ENCODE measurements at regions not wholly inside any gene's neighbourhood (a gene's known extent, or its start where the extent isn't known, plus 50 kb on each side); places are given as distances from the start of the nearest gene placed in this dataset.
"Not testable (repeated sequence)": the region's sequence is repeated elsewhere in the genome, so short reads cannot be mapped to it uniquely, and the experiment has no call there.

- DNase-seq = peak; percentile 38
Measured at GRCh38 chr16:22683258-22683657, 130.7 kb upstream of the HS3ST2 start.

DNA sequence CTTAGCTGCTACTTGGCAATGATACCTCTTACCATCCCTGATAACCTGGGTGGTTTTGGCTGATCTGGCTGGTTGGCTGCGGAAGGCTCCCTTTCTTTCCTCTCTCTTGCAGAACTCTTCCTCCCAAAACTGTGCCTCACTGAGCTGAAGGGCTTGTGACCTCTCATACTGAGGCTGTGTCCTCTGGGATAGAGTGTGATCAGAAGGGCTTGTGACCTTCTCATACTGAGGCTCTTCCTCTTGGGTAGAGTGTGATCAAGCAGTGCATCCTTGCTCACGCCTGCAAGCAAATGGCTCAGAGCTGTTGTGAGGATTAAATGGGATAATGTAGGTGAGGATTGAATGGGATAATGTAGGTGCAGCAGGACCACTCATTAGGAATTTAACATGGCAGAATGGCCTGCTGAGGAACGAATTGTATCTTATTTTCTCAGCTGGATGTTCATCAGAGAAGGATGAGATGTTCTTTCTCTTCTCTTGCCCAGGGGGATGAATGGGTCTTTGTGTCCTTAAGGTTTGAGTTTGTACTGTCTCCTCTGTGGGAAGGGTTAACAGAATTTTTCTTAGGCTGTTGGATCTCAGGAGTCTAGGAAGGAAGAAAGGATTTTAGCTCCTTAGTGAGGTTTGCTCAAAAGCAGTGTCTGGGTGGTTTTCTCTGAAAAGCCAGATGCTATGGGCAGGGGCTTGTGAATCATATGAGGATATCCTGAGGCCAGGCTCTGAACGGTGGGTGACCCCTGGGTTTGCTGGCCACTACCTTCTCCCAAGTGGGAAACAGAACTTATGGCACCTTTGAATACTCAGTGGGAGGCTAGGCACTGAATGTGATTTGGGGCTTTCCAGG, 130.0 kb upstream of the HS3ST2 start:
- DNase-seq = peak; percentile 47

DNA sequence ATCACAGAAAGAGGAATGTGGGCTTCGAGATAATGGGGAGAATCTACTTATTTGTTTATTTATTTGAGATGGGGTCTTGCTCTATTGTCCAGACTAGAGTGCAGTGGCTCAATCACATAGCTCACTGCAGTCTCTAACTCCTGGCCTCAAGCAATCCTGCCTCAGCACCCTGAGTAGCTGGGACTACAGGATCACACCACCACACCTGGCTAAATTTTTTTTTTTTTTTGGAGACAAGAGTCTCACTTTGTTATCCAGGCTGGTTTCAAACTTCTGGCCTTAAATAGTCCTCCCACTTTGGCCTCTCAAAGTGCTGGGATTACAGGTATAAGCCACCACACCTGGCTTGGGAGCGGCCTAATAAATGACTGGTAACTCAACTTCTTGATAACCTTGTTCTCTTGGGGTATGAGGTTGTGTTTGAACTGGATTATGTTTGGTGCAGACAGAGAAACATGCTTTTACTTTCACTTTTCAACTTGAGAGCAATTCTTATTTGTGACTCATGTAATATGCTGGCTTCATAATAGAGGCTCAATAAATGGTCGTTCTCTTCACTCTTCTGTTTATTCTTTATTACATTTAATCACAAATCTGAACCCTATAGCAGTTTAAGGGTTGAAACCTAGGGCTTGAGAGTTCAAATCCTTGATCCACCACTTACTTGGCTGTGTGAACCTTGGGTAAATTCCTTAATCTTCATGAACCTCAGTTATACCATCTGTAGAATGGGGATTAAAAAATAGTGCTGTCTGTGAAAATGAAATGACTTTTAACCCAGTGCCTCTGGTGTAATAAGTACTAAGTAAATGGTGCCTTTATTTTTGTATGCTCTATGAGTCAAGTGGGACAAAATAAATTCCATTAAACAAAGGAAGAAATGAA, 129.1 kb upstream of the HS3ST2 start:
- DNase-seq = no peak

DNA sequence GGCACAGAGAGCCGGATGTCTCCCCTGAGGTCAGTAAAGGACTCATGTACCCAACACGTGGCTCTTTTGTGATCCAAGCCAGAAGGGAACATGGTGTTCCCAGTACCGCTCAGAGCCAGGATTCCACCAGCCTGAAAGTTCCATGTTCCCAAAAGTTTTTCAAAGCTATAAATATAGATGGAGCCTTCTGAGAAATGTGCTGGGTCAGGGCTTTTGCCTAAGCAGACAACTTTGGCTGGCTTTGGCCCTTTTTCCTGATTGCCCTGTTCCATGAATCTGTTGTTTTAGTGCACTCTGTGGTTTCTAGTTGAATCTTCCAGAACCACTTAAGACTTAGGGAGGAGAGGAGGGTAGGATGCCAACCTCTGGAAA, 128.5 kb upstream of the HS3ST2 start:
- no peak for DNase-seq

DNA sequence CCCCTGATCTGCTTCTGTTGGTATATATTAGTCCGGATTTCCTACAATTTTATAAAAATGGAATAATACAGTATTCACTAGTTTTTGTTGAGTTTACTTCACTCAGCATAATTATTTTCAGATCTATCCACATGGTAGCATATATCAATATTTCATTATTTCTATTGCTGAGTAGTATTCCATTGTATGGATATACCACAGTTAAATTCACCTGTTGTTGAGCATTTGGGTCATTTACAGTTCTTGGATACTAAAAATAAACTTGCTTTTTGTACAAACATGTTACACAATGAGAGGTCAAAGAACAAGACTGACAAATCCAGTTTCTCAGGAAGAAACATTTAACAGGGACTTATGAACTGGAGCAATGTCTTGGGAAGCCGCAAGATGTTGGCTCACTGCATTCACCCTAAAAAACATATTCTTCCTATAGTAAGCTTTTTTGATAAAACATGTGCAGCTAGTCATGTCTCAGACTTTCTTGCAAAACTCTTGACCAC, 126.9 kb upstream of the HS3ST2 start:
- no peak for DNase-seq

DNA sequence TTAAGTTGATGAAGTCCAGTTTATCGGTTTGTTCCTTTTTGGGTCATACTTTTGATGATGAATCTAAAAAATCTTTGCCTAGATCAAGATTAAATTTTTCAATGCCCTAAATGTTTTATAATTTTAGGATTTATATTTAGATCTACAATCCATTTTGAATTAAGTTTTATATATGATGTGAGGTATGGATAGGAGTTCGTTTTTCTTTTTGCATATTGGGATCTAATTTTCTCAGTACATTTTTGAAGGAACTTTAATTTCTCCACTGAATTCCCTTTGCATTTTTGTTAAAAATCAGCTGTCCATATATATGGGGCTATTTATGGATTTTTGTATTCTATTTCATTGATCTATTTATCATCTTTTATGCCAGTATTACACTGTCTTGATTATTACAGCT, 125.5 kb upstream of the HS3ST2 start:
- DNase-seq = no peak

DNA sequence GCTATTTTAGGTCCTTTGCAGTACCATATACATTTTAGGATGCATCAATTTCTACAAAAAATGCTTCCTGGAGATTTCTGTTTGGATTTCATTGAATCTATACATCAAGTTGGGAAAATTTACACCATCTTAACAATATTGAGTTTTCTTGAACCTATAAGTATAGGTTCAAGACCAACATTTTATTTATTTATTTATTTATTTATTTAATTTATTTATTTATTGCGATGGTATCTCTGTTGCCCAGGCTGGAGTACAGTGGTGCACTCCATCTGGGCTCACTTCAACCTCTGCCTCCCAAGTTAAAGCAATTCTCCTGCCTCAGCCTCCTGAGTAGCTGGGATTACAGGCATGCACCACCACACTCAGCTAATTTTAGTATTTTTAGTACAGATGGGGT, 125.0 kb upstream of the HS3ST2 start:
- no peak for DNase-seq

GRCh38 chr16:22691335-22691734, 122.6 kb upstream of the HS3ST2 start:
- no peak for DNase-seq

- DNase-seq = no peak
Measured at GRCh38 chr16:22692034-22692433, 121.9 kb upstream of the HS3ST2 start.

DNA sequence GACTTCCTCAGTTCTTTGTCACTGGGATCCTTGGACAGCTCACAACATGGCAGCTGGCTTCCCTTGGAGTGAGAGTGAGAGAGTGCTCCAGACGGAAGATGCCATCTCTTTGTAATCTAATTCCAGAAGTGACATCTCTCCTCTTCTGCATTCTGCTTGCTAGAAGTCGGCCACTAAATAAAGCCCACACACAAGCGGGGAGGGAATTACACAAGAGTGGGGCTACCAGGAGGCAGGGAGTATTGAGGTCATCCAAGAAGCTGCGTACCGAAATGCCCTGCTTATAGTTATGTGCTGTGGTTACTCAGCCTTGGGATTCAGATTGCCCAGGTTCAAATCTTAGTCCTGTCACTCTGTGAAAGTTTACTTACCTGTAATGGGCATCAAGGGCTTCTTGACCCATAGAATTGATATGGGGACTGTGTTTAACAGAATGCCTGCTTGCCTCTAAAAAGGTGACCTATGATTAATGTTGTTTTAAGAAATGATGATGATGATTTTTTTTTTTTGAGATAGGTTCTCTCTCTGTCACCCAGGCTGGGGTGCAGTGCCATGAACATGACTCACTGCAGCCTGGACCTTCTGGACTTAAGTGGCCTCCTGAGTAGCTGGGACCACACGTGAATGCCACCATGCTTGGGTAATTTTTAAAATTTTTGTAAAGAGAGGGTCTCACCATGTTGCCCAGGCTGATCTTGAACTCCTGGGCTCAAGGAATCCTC, 120.9 kb upstream of the HS3ST2 start:
- DNase-seq = no peak

DNA sequence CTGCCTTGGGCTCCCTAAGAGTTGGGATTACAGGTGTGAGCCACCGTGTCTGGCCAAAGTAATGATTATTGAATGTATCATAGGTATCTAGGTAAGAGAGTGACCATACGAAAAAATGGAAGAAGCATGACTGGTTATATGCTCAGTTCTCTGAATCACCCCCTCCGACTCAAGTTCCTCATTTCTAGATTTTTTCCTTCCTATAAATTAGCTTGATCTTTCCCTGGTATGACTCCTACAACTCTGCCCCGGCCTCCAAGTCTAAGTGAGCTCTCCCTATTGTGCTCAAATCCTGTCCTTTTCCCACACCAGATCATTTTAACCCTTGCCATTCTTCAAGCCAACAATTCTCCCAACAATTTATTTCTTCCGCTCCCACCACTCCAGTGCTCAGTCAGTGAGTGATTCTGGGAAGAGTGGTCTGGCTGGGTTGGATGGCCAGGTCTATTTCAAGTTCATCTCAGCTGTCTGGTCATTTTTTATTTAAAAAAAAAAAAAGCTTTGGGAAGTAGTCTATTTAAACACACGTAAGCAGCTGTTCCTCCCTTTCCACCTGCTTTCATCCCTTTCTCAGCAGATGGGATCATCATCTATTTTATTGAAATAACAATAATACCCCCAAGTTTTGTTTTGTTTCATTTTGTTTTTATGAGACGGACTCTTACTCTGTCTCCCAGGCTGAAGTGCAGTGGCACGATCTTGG, 120.2 kb upstream of the HS3ST2 start:
- no peak for DNase-seq

DNA sequence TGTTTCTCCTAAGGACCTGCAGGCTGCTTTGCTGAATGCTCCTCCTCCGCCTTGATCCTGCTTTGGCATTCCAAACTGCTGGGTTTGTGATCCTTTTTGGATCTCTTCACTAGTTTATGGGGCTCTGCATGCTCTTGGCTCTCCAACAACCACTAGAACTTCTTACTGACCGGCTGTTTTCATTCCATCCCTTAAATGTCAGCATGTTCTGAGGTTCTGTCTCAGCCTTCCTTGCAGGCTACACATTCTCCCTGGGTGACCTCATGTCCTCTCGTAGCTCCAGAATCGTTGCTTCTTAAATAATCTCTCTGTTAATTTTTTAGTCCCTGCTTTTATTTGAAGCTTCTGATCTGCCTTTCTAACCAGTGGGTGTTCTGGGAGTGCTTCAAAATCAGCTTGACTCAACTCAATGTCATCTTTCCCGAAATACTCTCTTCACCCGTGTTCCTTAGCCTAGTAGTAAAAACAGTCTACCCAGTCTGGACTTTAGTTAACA, 119.0 kb upstream of the HS3ST2 start:
- peak; percentile 80 for DNase-seq

- not testable (repeated sequence) for DNase-seq
Measured at GRCh38 chr16:22695773-22696172, 118.2 kb upstream of the HS3ST2 start.

DNA sequence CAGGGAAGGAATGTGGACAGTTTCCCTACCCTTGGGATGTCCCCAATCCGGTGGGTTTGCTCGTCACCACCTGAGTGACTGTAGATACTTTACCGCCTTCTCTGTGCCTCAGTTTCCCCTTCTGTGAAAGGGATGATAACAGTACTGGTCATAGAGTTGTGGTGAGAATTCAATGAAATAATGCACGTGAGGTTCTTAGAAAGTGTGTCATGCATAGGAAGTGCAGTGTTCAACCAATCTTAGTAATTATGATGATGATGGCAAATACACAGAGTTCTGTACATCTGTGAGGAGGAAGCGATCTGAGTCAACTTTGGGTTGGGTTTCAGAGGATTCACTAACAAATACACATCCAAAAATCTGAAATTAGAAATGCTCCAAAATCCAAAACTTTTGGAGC, 114.6 kb upstream of the HS3ST2 start:
- no peak for DNase-seq

- DNase-seq = no peak
Measured at GRCh38 chr16:22705799-22706198, 108.2 kb upstream of the HS3ST2 start.

DNA sequence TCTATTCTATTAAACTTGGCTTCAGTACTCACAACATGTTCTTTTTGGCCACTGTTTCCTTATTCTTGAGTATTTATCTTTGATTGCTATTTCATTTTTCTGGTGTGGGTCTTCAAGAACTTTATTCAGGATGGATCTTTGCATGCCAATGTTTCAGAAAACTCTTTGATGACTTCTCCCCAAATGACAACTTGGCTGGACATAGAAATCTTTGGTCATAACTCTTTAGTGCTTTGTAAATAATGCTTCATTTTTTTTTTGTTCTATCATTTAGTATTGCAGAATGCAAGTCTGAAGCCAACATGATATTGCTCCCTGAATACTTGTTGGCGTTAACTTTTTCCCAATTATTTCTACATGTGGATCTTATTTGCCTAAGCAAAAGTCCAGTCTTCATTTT, 103.6 kb upstream of the HS3ST2 start:
- DNase-seq = no peak

DNA sequence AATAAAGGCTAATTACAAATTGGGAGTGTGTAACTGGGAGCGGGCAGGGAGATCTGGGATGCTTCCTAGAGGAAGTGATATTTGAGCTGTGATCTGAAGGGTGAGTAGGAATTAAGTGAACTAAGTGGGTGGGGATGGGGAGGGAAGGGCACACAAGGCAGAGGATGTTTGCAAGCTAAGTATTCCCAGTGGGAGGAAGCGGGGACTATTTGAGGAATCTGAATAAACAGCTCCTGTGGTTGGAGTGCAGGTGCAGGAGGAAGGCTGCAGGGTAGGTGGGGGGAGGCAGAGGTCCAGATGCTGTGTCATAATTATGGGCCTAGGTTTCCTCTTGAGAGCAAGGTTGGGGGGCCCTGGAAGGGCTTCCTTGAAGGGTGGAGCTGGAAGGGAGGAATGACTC, 102.1 kb upstream of the HS3ST2 start:
- DNase-seq = no peak

- DNase-seq = no peak
Measured at GRCh38 chr16:22712471-22712870, 101.5 kb upstream of the HS3ST2 start.

DNA sequence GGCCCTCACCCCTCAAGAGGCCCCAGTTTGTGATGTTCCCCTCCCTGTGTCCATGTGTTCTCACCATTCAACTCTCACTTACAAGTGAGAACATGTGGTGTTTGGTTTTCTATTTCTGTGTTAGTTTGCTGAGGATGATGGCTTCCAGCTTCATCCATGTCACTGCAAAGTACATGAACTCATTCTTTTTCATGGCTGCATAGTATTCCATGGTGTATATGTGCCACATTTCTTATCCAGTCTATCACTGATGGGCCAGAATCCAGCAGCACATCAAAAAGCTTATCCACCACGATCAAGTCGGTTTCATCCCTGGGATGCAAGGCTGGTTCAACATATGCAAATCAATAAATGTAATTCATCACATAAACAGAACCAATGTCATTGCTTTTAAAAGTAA, 95.4 kb upstream of the HS3ST2 start:
- not testable (repeated sequence) for DNase-seq

DNA sequence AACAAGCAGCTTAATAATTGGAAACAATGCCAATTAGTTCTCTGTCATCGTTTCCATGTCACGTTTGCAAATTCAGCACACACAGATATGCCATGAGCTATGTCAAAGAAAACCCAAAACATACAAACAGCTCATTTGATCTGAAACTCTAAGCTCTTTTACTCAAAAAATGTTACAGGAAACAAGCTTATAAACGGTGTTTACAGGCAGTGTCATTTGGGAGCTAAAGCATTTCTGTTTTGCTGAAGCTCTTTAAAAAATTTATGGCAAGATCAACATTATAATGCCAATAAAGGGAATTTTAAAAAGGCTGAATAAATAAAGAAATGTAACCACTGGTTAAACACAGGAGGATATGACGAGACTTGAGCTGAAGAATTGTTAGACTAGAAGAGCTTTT, 94.0 kb upstream of the HS3ST2 start:
- DNase-seq = no peak

DNA sequence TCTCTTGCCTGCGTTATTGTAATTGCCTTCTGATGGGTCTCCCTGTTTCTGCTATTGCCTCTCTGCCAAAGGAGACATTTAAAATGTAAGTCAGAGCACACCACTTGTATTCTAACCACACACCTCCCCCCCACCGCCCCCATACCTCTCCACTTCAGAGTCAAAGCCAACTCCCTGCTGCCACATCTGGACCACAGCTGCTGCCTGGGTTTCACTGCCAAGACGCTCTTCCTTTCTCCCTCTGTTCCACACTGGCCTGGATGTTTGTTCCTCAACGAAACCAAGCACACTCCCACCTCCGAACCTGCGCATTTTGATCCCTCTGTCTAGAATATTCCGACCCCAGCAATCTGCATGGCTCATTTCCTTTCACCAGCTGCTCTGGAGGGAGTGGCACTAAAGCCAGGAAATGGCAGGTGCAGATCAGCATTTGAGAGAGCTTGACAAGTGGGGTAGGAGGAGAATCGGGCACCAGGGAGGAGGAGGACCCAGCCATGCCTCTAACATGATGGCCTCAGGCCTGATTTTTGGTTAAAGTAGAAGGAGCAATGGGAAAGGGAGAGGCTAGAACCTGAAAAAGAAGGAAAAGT, 92.4 kb upstream of the HS3ST2 start:
- no peak for DNase-seq
